ENCODE measurements at regions not wholly inside any gene's neighbourhood (a gene's known extent, or its start where the extent isn't known, plus 50 kb on each side); places are given as distances from the start of the nearest gene placed in this dataset.

DNA sequence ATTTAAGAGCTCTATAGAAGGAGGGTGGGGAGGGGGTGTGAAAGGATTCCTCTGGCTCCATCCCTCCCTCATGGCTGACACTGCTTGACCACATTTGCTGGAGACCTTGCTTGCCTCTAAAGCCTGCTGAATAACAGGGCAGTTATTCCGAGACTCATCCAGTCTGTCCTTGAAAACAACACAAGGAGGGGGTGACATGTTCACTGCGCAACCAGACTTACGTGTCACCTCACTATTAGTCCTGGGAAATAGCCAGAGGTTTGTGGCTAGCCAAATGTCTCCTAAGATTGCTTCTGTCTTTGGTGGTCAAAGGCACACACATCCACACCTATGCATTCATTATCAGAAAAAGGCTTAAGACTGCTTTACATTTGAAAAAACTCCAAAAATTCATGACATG lies 256.2 kb upstream of the SKOR2 start:
- TF ChIP-seq, protein P1, sequence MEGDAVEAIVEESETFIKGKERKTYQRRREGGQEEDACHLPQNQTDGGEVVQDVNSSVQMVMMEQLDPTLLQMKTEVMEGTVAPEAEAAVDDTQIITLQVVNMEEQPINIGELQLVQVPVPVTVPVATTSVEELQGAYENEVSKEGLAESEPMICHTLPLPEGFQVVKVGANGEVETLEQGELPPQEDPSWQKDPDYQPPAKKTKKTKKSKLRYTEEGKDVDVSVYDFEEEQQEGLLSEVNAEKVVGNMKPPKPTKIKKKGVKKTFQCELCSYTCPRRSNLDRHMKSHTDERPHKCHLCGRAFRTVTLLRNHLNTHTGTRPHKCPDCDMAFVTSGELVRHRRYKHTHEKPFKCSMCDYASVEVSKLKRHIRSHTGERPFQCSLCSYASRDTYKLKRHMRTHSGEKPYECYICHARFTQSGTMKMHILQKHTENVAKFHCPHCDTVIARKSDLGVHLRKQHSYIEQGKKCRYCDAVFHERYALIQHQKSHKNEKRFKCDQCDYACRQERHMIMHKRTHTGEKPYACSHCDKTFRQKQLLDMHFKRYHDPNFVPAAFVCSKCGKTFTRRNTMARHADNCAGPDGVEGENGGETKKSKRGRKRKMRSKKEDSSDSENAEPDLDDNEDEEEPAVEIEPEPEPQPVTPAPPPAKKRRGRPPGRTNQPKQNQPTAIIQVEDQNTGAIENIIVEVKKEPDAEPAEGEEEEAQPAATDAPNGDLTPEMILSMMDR (conservative IDR thresholded peaks at IDR 0.05; ENCODE audit: low read depth, low read length), result no peak
- TF ChIP-seq MAZ (IDR thresholded peaks at IDR 0.05; ENCODE audit: borderline replicate concordance, low read depth, low read length) (no peak), POLR2A (IDR thresholded peaks at IDR 0.05; ENCODE audit: low read depth, low read length) (no peak)
